GM21619 (cell line): ENCODE measurements at regions not wholly inside any gene's neighbourhood (a gene's known extent, or its start where the extent isn't known, plus 50 kb on each side); places are given as distances from the start of the nearest gene placed in this dataset.
"Not testable (repeated sequence)": the region's sequence is repeated elsewhere in the genome, so short reads cannot be mapped to it uniquely, and the experiment has no call there.

Experiments used
- ATAC-seq: cut with Tn5 transposase; IDR thresholded peaks from one replicate; pipeline ENCODE4 v1.9.1; 2021; ENCODE audit not compliant: unreplicated experiment

DNA sequence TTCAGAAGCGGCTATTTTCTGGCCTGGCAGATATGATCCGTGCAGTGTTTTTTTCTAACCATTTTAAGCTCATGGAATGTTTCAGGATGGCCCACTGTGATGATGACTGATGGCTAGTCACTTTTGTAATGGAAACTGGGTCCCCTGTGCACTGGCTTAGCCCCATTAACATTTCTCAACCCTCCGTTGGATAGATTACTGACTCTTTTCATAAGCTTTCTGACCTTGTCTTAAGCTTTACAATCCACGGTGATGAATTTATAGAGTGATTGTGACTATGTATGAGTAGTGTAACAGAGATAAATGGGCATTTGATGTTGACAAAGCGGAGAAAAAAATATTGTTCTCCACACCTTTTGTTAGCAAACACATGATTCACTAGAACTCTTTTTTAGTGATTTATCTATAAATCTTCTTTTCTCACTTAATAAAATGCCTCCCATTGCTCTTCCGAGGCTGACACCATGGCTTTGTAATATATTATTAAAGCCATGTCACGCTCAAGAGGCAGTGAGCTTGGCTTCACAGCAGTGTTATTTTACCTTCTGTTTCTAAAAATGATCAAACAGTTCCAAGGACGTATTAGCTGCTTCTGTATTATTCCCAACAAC is 221.0 kb upstream of the LINC00305 start:
- ATAC-seq, result not testable (repeated sequence)

DNA sequence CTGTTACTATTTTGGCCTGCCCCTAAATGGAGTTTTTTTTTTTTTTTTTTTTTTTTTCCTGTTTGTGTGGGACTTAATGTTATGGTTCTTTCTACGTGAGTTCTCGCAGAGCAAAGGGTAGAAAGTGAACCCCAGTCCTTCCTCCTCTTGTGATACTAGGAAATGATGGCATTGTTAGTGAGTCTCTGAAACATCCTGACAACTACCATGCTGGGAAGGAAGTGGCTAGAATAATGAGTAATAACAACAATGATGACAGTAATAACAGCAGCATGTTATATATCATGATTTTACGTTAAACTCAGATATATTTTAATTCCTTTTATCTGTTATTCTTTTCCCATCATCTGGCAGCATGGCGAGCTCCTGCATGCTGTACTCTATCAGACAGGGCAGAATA is 216.2 kb upstream of the LINC00305 start:
- ATAC-seq, result no peak

DNA sequence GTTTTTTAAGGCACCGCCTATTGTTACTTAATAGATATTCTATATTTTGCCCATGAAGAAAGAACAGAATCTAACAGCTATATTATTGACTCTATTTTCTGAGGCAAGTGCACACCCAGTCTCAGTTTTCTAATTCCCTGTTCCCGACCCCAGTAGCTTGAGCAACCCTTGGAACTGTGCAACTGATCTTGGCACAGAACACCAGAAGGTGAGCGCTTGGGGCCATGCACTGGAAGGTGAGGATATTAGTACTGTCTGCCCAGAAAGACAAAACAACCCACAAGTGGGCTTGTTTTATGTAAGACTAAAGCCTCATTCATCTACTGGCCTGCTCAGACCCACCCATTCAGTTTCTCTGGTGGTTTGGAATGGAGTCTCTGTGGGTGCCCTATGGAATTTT is 188.8 kb upstream of the LINC00305 start:
- ATAC-seq, result no peak

DNA sequence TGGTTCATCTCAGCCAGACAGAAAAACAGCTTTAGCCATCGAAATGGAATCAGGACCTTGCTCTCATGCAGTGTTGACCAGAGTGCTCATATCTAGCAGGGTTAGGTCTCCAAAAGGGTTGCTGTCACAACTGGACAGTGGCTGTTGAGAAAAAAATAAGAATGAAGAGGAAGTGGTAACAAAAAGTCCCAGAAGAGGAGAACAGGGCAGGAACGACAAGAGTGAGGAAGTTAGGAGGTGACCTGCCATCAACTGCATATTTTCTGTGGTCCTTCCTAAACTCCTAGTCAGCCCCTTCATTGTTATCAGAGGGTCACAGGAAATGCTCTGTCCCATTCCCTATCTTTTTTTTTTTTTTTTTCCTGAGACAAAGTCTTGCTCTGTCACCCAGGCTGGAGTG is 188.1 kb upstream of the LINC00305 start:
- no peak for ATAC-seq

DNA sequence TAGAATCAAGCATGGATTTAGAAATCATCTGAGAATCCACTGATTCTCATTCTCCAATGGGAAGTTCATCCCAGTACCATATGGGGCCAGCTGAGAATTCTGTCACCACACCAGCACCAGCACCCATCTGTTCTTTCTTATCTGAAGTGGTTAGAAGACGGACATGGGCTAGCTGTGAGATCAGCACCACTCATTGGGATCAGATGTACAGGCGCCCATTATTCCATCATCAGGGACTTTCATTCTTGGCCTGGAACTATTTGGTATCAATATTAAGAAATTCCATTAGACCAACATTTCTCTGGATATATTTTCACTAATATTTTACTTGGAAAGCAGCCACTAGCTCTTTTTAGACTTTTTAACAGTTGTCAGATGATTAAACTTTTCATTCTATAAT is 185.9 kb upstream of the LINC00305 start:
- no peak for ATAC-seq

DNA sequence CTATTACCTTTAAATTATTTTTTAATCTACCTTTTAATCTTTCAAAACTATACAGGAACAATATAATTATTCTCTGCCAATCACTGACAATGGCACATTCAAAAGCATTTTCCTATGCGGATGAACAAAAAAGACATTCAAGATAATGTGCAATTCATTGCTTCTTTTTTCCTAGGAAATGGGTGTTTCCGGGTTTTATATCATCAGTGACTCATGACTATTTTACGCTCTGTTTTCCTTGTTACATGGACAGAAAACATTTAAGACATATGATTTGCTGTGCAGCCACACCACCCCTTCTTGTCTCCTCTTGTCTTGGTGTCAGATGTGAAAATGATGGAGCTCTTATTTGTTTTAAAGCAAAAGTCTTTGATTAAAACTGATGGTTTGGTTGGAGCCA is 184.7 kb upstream of the LINC00305 start:
- ATAC-seq, result no peak

DNA sequence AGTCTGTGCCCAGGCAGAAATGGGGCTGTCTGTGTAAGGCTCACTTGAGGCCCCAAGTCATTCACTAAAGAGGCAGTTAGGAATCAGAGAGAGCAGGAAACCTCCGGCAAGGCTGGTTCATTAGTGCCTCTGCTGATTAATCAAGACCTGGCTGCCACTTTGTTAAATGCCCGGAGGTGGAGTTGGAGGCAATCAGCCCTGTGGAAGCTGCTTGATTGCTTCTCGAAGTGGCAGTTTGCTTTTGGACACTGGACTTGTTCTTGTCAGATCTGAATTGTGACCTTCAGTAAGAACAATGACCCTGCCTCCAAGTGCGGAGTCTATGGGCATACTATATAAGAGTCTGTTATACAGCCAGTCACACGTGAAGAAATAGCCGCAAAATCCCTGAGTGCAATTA is 183.9 kb upstream of the LINC00305 start:
- no peak for ATAC-seq

DNA sequence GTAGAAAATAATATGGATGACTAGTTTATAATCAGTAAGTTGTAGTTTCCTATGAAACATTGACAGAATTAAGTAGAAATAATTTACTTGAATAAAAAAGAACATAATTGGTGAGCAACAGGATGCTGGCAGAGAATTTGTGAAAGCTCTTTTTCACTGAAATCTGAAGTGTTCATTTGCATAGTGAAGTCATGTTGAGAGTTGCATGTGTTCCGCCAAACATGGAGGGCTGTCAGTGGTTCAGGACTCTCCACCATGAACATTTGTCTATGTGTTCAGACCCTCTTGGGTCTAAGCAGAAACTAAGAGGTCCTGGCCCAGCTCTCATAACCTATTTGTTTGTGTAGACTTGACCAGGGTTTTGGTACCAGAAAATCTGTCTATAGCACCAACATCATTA is 182.5 kb upstream of the LINC00305 start:
- no peak for ATAC-seq

DNA sequence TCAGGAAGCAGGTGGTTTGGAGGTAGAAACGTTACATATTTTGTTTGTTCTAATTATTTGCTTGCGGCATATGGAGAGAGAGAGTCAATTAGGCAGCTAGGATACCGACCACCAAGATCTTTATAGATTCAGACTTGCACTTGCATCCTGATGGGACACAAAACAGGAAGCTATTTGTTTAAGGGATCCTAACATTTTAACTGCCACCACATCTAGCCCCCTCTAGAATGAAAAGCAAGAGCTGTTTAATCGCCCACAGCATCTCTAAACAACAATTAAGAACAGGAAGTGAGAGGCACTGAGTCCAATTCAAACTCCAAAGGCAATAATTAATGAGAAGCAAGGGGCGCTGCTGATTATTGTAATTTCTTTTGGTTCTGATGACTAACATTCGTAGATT is 182.0 kb upstream of the LINC00305 start:
- no peak for ATAC-seq

DNA sequence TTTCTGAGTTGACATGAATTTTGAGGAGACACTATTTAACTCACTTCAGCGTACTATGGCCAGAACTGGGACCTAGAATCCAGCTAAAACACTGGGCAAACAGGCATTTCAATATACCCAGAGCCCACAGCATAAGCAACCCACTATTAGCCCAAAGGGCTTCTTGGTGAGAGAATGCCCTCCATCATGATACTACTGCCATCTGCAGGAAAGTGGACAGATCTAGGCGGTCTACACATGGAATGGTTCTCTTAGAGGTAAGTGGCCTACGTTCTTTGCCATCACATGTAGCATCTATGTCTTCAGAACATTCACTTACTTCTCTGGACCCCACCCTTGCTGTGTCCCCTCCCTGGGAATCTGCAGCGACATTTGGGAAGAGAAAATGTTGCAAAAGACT is 181.3 kb upstream of the LINC00305 start:
- ATAC-seq, result no peak

DNA sequence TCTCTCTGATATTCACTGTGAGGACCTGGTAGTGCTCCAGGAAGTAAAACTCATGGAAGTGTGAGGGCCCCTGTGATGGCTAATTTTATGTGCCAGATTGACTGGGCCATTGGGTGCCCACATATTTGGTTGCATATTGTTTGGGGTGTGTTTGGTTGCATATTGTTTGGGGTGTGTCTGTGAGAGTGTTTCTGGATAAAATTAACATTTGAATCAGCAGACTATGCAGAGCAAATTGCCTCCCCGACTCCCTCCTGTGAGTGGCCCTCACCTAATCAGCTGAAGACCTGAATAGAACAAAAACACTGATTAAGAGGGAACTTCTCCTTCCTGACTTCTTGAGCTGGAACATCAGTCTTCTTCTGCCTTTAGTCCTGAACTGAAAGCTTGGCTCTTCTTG is 173.3 kb upstream of the LINC00305 start:
- no peak for ATAC-seq

DNA sequence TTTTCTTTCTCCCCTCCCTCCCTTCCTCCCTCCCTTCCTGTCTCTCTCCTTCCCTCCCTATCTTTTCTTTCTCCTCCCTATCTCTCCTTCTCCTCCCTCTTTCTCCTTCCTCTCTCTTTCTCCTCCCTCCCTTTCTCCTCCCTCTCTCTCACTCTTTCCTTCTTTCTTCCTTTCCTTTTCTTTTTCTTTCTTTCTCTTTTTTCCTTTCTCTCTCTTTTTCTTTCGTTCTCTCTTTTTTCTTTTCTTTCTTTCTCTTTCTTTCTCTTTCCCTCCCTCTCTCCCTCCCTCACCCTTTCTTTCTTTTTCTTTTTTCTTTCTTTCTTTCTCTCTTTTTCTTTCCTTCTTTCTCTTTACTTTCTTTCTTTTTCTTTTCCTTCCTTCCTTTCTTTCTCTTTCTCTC is 169.7 kb upstream of the LINC00305 start:
- no peak for ATAC-seq

DNA sequence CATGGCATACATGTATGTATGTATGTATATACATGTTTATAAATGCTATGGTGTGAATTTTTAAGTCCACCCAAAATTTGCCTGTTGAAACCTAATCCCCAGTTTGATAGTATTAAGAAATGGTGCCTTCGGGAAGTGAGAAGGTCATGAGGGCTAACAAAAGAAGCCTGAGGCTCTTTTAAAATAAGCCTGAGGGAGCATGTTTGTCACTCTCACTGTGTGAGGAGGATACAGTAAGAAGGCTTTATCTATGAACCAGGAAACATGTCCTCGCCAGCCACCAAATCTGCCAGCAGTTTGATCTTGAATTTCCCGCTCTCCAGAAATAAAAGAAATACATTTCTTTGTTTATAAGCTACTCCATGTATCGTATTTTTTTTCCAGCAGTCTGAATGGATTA is 163.0 kb upstream of the LINC00305 start:
- no peak for ATAC-seq

DNA sequence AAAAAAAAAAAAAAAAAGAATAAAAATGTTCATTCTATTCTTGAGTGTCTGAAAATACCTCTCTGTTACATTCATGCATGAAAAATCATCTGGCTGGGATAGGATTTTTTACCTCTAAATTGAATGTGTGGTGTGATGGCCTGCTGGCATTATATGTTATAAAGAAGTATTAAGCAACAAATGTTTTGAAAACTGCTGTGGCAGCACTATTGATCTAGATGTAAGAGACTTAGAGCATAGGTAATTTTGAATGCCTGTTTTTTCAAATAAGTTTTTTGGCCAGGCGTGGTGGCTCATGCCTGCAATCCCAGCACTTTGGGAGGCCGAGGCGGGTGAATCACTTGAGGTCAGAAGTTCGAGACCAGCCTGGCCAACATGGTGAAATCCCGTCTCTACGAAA is 147.0 kb upstream of the LINC00305 start:
- ATAC-seq, result no peak

DNA sequence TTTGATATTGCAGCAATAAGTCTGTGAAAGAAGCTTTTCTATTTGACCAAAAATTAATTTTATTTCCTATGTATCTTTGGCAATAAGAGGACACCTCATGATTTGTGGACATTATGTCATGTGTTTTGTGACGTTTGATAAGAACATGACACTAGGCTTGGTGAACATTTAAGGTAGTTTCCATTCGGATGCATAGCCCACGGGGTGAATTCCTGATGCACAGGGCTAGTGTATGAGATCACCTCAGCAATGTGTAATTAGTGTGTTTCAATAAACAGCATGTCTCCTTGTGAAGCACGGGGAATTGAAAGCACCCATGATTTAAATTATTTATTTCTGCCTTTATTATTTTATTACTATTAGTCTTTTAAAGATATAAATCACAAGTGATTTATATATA is 146.1 kb upstream of the LINC00305 start:
- no peak for ATAC-seq

DNA sequence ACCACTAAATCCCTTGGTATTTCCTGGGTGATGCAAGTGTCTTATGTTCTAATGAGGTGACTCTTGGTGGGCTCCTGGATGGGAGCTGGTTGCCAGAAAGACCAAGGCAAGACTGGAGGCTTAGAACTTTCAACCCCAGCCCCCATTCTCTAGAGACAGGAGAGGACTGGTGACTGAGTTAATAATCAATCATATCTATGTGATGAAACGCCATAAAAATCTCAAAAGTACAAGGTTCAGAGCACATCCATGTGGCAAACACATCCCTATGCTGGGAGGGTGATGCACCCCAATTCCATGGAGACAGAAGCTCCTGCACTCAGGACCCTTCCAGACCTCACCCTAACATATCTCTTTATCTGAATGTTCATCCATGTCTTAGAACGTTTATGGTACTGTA is 139.5 kb upstream of the LINC00305 start:
- no peak for ATAC-seq

DNA sequence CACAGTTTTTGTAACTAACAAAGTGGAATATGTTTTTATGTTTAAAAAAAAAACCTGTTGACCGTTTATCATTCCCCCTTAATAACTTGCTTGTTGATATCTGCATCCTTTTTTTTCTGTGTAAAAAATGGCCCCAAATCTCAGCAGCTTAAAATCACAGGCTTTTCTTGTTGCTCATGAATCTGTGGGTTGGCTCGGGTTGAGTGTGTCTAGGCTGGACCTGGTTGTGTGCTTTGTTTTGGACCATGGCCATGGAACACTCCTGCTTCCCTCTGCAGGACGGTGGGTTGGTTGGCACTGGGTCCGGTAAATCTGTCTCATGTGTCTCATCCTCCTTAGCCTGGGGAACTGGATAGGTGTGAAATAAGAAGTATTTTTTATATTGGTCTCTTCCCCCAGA is 139.0 kb upstream of the LINC00305 start:
- no peak for ATAC-seq

DNA sequence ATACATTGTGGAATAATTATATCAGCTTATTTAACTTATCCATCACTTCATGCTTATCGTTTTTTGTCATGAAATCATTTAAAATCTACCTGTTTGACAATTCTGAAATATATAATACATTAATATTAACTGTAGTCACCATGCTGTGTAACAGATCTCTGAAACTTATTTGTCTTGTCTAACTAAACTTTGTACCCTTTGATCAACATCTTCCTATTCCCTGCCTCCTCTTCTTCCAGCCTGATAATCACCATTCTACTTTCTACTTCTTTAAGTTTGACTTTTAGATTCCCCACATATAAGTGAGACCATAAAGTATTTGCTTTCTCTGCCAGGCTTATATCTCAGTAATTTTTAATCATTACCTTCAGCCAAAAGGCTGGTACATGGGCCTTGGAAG is 134.2 kb upstream of the LINC00305 start:
- ATAC-seq, result no peak

DNA sequence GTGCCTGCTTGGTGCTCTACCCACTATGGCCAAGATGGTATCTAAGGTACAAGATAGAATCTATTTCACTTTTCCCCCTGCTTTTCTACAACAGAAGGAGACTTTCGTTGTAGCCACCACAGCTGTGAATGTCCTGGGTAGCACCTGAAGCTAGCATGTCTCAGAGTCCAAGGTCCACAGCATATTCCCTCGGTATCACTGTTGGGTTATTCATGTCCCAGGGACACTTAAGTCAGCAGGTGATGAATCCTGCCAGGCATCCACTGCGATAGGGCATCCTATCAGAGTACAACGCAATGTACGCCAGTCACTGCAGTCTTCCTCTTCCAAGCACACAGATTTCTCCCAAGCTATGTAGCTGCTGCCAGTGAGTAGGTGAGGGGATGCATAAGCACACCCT is 129.1 kb upstream of the LINC00305 start:
- no peak for ATAC-seq

DNA sequence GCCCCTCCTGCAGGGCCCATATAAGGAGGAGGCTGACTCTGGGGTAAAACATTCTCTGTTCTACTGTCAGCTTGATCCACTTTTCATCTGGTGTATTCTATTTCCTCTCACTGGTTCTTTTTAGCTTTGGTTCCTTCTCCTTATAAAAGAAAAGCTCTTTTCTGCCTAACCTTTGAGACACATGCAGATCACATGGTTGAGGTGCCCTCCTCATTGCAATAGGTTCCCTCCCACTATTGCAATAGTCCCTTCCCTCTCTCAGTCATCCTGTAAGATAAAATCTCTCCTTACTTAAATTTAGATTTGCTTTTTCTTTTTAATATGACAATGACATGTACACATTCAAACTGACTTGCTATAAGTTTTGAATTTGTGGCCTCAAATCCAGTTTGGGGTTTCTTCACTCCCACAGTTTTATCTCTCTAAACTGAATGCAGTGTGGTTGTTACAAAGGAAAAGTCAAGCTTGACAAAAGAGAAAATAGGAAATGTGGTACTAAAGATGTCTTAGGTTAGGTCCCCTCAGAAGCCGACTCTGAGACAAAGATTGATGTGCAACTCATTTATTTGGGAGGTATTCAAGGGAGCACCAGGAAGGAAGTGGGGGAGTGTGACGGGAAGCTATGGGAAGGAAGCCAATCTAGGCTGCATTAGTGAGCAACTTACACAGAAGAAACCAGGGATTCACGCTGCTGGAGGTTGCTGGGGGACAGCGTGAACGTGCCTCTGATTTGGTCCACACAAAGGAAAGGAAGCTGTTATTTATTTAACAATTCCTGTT is 127.6 kb upstream of the LINC00305 start:
- no peak for ATAC-seq

DNA sequence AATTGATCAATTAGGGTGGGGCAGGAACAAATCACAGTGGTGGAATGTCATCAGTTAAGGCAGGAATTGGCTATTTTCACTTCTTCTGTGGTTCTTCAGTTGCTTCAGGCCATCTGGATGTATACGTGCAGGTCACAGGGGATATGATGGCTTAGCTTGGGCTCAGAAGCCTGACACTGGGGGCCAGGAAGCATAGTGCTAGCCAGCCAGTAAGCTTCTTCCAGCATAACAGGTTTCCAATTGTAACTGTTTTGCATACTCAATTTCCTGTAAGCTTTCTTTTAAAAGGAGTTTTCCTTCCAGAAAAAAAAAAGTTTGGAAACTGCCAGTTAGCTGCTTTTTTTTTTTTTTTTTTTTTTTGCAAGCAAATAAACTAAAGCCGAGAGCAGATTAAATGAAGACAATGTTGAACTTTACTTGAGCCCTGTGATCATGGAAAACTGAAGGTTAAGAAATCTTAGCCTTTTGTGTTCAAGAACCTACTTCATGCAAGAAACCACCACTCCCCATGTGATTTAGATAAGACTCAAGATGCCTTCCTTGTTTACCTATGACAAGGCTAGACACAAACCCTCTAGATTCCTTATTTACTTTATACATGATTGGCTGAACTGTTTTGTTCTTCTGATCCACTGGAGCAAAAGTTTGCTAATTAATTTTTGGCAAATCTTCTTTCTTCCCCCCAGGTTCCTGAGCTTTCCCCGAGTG is 126.9 kb upstream of the LINC00305 start:
- no peak for ATAC-seq

DNA sequence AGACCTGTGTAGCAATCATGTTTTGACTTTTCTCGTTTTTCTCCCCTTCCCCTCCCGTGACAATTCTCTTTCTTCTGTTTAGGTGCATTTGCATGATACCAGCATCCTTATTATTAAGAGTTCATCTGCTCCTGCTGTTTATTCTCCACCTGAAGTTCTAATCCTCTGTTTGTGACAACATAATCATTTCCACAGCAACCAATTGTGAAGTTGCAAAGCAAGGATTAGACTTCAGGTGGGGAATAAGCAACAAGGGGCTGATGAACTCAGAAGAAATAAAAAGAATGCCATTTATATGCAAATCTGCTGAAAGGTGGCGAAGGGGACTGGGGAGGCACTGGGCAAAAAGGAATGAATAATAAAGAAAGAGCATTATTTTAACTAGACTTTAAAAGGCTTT is 124.8 kb upstream of the LINC00305 start:
- no peak for ATAC-seq
